Ascending aorta (tissue), 2 donors: ENCODE measurements at regions not wholly inside any gene's neighbourhood (a gene's known extent, or its start where the extent isn't known, plus 50 kb on each side); places are given as distances from the start of the nearest gene placed in this dataset.
"Not testable (repeated sequence)": the region's sequence is repeated elsewhere in the genome, so short reads cannot be mapped to it uniquely, and the experiment has no call there.

Experiments used
- DNase-seq, 2 donors: peaks; one replicate each; pipeline ENCODE4 v3.0.0-alpha.2; 2019; ENCODE audit warnings: low spot score in 2 of 2
- H3K27ac ChIP-seq, 2 donors: fragments of 200-600 bp; sonication (generic); one replicate each; pipeline ENCODE4 v1.5.1; 2016 to 2017; ENCODE audit warnings: mild to moderate bottlenecking in 1 of 2
- H3K27me3 ChIP-seq: fragments of 200-600 bp; sonication (generic); one replicate; pipeline ENCODE4 v1.5.1; 2017
- H3K36me3 ChIP-seq, 2 donors: fragments of 200-600 bp; sonication (generic); one replicate each; pipeline ENCODE4 v1.5.1; 2016
- H3K4me1 ChIP-seq, 2 donors: fragments of 200-600 bp; sonication (generic); one replicate each; pipeline ENCODE4 v1.5.1; 2016 to 2017; ENCODE audit warnings: mild to moderate bottlenecking in 1 of 2
- H3K4me3 ChIP-seq, 2 donors: fragments of 200-600 bp; sonication (generic); one replicate each; pipeline ENCODE4 v1.5.1; 2016 to 2017; ENCODE audit warnings: mild to moderate bottlenecking in 1 of 2
- H3K9me3 ChIP-seq, 2 donors: fragments of 200-600 bp; sonication (generic); one replicate each; pipeline ENCODE4 v1.5.1; 2016
- intact Hi-C: fragments of 100-400 bp; cut with DNase I; formaldehyde crosslinking; loops from one replicate; pipeline ENCODE4 v1.15.1; 2023
- TF ChIP-seq, protein P1 (sequence below), 3 experiments: fragments of 200-600 bp in 2 of 3; fragments of 450-650 bp in 1 of 3; sonication (generic) in 2 of 3; IDR thresholded peaks; one replicate each; pipeline ENCODE4 v1.5.1; 2016 to 2019; ENCODE audit warnings: antibody characterized with exemption in 3 of 3, mild to moderate bottlenecking in 1 of 3, moderate library complexity in 1 of 3

GRCh38 chr11:16543642-16544041 is 187.3 kb upstream of the SOX6 start:
- Histone ChIP-seq H3K9me3 (no peaks in the 10 kb centered on the region), H3K27ac (no peak overlapping the region), H3K36me3 (no peaks in the 10 kb centered on the region), H3K4me3 (no peak overlapping the region), H3K4me1 (no peaks in the 10 kb centered on the region), H3K27me3 (no peaks in the 10 kb centered on the region)
- TF ChIP-seq, protein P1, sequence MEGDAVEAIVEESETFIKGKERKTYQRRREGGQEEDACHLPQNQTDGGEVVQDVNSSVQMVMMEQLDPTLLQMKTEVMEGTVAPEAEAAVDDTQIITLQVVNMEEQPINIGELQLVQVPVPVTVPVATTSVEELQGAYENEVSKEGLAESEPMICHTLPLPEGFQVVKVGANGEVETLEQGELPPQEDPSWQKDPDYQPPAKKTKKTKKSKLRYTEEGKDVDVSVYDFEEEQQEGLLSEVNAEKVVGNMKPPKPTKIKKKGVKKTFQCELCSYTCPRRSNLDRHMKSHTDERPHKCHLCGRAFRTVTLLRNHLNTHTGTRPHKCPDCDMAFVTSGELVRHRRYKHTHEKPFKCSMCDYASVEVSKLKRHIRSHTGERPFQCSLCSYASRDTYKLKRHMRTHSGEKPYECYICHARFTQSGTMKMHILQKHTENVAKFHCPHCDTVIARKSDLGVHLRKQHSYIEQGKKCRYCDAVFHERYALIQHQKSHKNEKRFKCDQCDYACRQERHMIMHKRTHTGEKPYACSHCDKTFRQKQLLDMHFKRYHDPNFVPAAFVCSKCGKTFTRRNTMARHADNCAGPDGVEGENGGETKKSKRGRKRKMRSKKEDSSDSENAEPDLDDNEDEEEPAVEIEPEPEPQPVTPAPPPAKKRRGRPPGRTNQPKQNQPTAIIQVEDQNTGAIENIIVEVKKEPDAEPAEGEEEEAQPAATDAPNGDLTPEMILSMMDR (IDR thresholded peaks at IDR 0.05): no peak
- intact Hi-C loops: no loop called here
- DNase-seq: no peak

- no peak for DNase-seq
- Histone ChIP-seq H3K36me3 (no peaks in the 10 kb centered on the region), H3K4me3 (no peak overlapping the region), H3K27ac (no peak overlapping the region), H3K9me3 (no peaks in the 10 kb centered on the region), H3K4me1 (no peaks in the 10 kb centered on the region), H3K27me3 (no peaks in the 10 kb centered on the region)
- TF ChIP-seq, protein P1 (IDR thresholded peaks at IDR 0.05): no peak
- intact Hi-C loops: no loop called here
These were observed 186.0 kb upstream of the SOX6 start for GRCh38 chr11:16542353-16542752.

GRCh38 chr11:16536513-16536912 is 180.2 kb upstream of the SOX6 start:
- H3K4me1 ChIP-seq: no peaks in the 10 kb centered on the region
- no peak overlapping the region for H3K4me3 ChIP-seq
- no peaks in the 10 kb centered on the region for H3K27me3 ChIP-seq
- H3K36me3 ChIP-seq: no peaks in the 10 kb centered on the region
- TF ChIP-seq, protein P1 (IDR thresholded peaks at IDR 0.05): no peak
- DNase-seq: no peak
- intact Hi-C loops: no loop called here
- H3K27ac ChIP-seq: no peak overlapping the region
- H3K9me3 ChIP-seq: no peaks in the 10 kb centered on the region

- no peak overlapping the region for H3K4me3 ChIP-seq
- DNase-seq: no peak
- H3K9me3 ChIP-seq: no peaks in the 10 kb centered on the region
- H3K27me3 ChIP-seq: no peaks in the 10 kb centered on the region
- TF ChIP-seq, protein P1 (IDR thresholded peaks at IDR 0.05): no peak
- no peaks in the 10 kb centered on the region for H3K36me3 ChIP-seq
- H3K4me1 ChIP-seq: no peaks in the 10 kb centered on the region
- intact Hi-C loops: no loop called here
- no peak overlapping the region for H3K27ac ChIP-seq
These were observed 172.3 kb upstream of the SOX6 start for GRCh38 chr11:16528639-16529038.

- no peaks in the 10 kb centered on the region for H3K9me3 ChIP-seq
- H3K27me3 ChIP-seq: no peaks in the 10 kb centered on the region
- intact Hi-C loops: no loop called here
- H3K36me3 ChIP-seq: no peaks in the 10 kb centered on the region
- no peak overlapping the region for H3K4me3 ChIP-seq
- TF ChIP-seq, protein P1 (IDR thresholded peaks at IDR 0.05): no peak
- DNase-seq: no peak
- H3K4me1 ChIP-seq: no peaks in the 10 kb centered on the region
- no peak overlapping the region for H3K27ac ChIP-seq
These were observed 171.3 kb upstream of the SOX6 start for GRCh38 chr11:16527525-16528246.

- H3K9me3 ChIP-seq: no peaks in the 10 kb centered on the region
- H3K27ac ChIP-seq: no peak overlapping the region
- H3K27me3 ChIP-seq: no peaks in the 10 kb centered on the region
- H3K4me1 ChIP-seq: no peaks in the 10 kb centered on the region
- TF ChIP-seq, protein P1 (IDR thresholded peaks at IDR 0.05): no peak
- intact Hi-C loops: no loop called here
- DNase-seq: no peak
- H3K36me3 ChIP-seq: no peaks in the 10 kb centered on the region
- H3K4me3 ChIP-seq: no peak overlapping the region
These were observed 170.6 kb upstream of the SOX6 start for GRCh38 chr11:16526947-16527346.

- H3K4me3 ChIP-seq, DNase-seq, H3K4me1 ChIP-seq, H3K27ac ChIP-seq, intact Hi-C loops, H3K27me3 ChIP-seq, H3K9me3 ChIP-seq, H3K36me3 ChIP-seq: not testable (repeated sequence)
These were observed 164.4 kb upstream of the SOX6 start for GRCh38 chr11:16520713-16521112.
